DOHH2 (cell line): ENCODE measurements at regions not wholly inside any gene's neighbourhood (a gene's known extent, or its start where the extent isn't known, plus 50 kb on each side); places are given as distances from the start of the nearest gene placed in this dataset.

ENCODE experiments used
- H3F3A ChIP-seq: fragments of 200-600 bp; sonication (generic), shearing (Covaris generic); 2 replicates; pipeline ENCODE4 v1.6.0; 2016; ENCODE audit warnings: antibody characterized with exemption, mild to moderate bottlenecking; ENCODE audit not compliant: control insufficient read depth, insufficient read depth
- H3K27ac ChIP-seq: fragments of 200-600 bp; sonication (generic); 2 replicates; pipeline ENCODE4 v1.5.1; 2014; ENCODE audit warnings: low read depth, mild to moderate bottlenecking, low read length, moderate library complexity
- H3K27me3 ChIP-seq: fragments of 200-600 bp; sonication (generic); 2 replicates; pipeline ENCODE4 v1.6.1; 2014; ENCODE audit warnings: mild to moderate bottlenecking, low read length, mixed read lengths; ENCODE audit not compliant: control insufficient read depth
- H3K36me3 ChIP-seq: fragments of 200-600 bp; sonication (generic); 2 replicates; pipeline ENCODE4 v1.6.1; 2014; ENCODE audit warnings: mild to moderate bottlenecking, low read length, moderate library complexity, mixed read lengths; ENCODE audit not compliant: control insufficient read depth
- H3K4me1 ChIP-seq: fragments of 200-600 bp; sonication (generic); 2 replicates; pipeline ENCODE4 v1.6.1; 2014; ENCODE audit warnings: mild to moderate bottlenecking, low read length, mixed read lengths; ENCODE audit not compliant: control insufficient read depth
- H3K4me2 ChIP-seq: fragments of 200-600 bp; sonication (generic); 2 replicates; pipeline ENCODE4 v1.6.0; 2014; ENCODE audit warnings: mild to moderate bottlenecking, low read length, moderate library complexity
- H3K4me3 ChIP-seq: fragments of 200-600 bp; sonication (generic); 2 replicates; pipeline ENCODE4 v1.5.1; 2014; ENCODE audit warnings: mild to moderate bottlenecking, low read length, mixed read lengths
- H3K79me2 ChIP-seq: fragments of 200-600 bp; sonication (generic); 2 replicates; pipeline ENCODE4 v1.6.1; 2014; ENCODE audit warnings: mild to moderate bottlenecking, low read length, mixed read lengths; ENCODE audit not compliant: control insufficient read depth
- H3K9me2 ChIP-seq: fragments of 200-600 bp; sonication (generic); replicated peaks from 2 replicates; pipeline ENCODE4 v1.6.1; 2014; ENCODE audit warnings: mild to moderate bottlenecking, low read length, mixed read lengths; ENCODE audit not compliant: control insufficient read depth
- H3K9me3 ChIP-seq: fragments of 200-600 bp; sonication (generic); 2 replicates; pipeline ENCODE4 v1.6.1; 2014; ENCODE audit warnings: antibody characterized with exemption, low read length, mixed read lengths; ENCODE audit not compliant: control insufficient read depth, insufficient read depth
- H4K20me1 ChIP-seq: fragments of 200-600 bp; sonication (generic); 2 replicates; pipeline ENCODE4 v1.6.0; 2014; ENCODE audit warnings: low read depth, mild to moderate bottlenecking, antibody characterized with exemption, low read length, moderate library complexity; ENCODE audit not compliant: control insufficient read depth, insufficient read depth
- CTCF ChIP-seq: fragments of 200-600 bp; sonication (generic); IDR thresholded peaks from one replicate; pipeline ENCODE4 v1.5.1; 2014; ENCODE audit warnings: antibody characterized with exemption, mild to moderate bottlenecking, low read depth, low read length; ENCODE audit not compliant: poor library complexity, severe bottlenecking
- EZH2phosphoT487 ChIP-seq: fragments of 200-600 bp; sonication (generic); IDR thresholded peaks from 2 replicates; pipeline ENCODE4 v1.6.1; 2017; ENCODE audit warnings: borderline replicate concordance, mild to moderate bottlenecking, antibody characterized with exemption, low read length, moderate library complexity, mixed read lengths

DNA sequence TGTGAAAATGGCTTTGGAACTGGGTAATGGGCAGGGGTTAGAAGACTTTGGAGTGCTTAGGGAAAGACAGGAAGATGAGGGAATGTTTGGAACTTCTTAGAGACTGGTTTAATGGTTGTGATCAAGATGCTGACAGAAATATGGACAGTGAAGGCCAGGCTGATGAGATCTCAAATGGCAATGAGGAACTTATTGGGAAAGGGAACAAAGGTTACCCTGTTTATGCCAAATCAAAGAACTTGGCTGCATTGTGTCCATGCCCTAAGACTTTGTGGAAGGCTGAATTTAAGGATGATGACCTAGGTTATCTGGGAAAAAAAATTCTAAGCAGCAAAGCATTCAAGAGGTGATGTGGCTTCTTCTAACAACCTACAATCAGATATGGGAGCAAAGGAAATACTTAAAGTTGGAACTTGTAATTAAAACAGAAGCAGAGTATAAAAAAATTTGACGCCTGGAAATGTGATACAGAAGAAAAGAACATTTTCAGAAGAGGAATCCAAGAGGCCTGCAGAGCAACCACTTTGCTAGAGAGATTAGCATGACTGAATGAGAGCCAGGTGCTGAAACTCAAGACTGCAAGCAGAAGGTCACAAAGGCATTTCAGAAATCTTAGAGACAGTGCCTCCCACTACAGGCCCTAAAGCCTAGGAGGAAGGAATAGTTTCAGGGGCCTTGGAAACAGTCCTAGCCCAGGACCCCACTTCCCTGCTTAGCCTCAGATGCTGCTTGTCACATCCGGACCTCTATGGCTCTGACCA lies 65.6 kb upstream of the FLRT2 start:
- Histone ChIP-seq H3K4me1 (no peaks in the 10 kb centered on the region), H3K4me3 (no peak overlapping the region), H3K27ac (no peak overlapping the region), H3K79me2 (no peaks in the 10 kb centered on the region), H3K36me3 (no peaks in the 10 kb centered on the region), H3K27me3 (no peaks in the 10 kb centered on the region), H4K20me1 (no peaks in the 10 kb centered on the region), H3K4me2 (no peak overlapping the region), H3F3A (no peaks in the 10 kb centered on the region), H3K9me3 (no peaks in the 10 kb centered on the region; the same call in 1 of the 2 replicates), H3K9me2 (no peaks in the 10 kb centered on the region)
- no peak for TF ChIP-seq EZH2phosphoT487
- no peak for TF ChIP-seq CTCF

DNA sequence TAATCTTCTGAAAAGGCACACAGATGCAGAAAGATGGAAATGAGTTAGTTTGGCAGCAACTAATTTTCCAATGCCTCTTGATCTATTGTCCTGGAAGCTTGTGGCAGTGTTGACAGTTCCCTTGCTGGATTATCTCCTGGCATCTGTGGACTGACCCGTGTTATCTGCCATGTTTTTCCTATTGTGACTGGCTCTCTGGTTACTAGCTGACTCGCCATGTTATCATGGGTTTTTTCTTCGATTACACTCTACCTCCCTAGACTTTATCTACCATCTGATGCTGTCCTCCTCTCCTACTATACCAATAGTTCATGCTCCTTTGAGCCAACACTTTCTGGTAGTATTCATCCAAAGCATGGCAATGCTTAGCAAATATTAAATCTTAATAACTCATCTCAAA lies 63.3 kb upstream of the FLRT2 start:
- H3K27me3 ChIP-seq = no peaks in the 10 kb centered on the region
- H3K79me2 ChIP-seq = no peaks in the 10 kb centered on the region
- H3K27ac ChIP-seq = no peak overlapping the region
- H3K9me3 ChIP-seq = no peaks in the 10 kb centered on the region; the same call in 1 of the 2 replicates
- H3K4me3 ChIP-seq = no peak overlapping the region
- no peak overlapping the region for H3K4me2 ChIP-seq
- H3K4me1 ChIP-seq = no peaks in the 10 kb centered on the region
- H4K20me1 ChIP-seq = no peaks in the 10 kb centered on the region
- no peaks in the 10 kb centered on the region for H3K36me3 ChIP-seq
- no peaks in the 10 kb centered on the region for H3F3A ChIP-seq
- TF ChIP-seq EZH2phosphoT487 = no peak
- TF ChIP-seq CTCF = no peak
- H3K9me2 ChIP-seq = no peaks in the 10 kb centered on the region

- Histone ChIP-seq H3K79me2 (no peaks in the 10 kb centered on the region), H3K4me1 (no peaks in the 10 kb centered on the region), H3F3A (no peaks in the 10 kb centered on the region), H4K20me1 (no peaks in the 10 kb centered on the region), H3K36me3 (no peaks in the 10 kb centered on the region), H3K27me3 (no peaks in the 10 kb centered on the region), H3K9me2 (no peaks in the 10 kb centered on the region), H3K9me3 (no peaks in the 10 kb centered on the region; the same call in 1 of the 2 replicates), H3K4me2 (no peak overlapping the region), H3K4me3 (no peak overlapping the region), H3K27ac (no peak overlapping the region)
- TF ChIP-seq EZH2phosphoT487 (no peak), CTCF (no peak)
Observed at GRCh38 chr14:85468816-85469215, 61.1 kb upstream of the FLRT2 start.
